ENCODE measurements at regions not wholly inside any gene's neighbourhood (a gene's known extent, or its start where the extent isn't known, plus 50 kb on each side); places are given as distances from the start of the nearest gene placed in this dataset.

GRCh38 chr13:60311527-60311926, 85.5 kb upstream of the TDRD3 start:
- no peak overlapping the region for H3K4me3 Mint-ChIP-seq
- POLR2A ChIA-PET, result no interaction called here
- no peak overlapping the region for H3K27ac Mint-ChIP-seq
- H3K27me3 Mint-ChIP-seq, result peaks cover 3% of the 10 kb centered on the region
- intact Hi-C loops (cut with micrococcal nuclease), result no loop called here
- peaks cover 10% of the 10 kb centered on the region for H3K4me1 Mint-ChIP-seq (ENCODE audit: low read depth)
- H3K36me3 Mint-ChIP-seq, result no peaks in the 10 kb centered on the region
- H3K9me3 Mint-ChIP-seq, result no peaks in the 10 kb centered on the region
- CTCF ChIA-PET, result interaction anchor here (1.3 kb wide), 1 partner anchor 15 kb away, joined by 4 read pairs; no protein-coding TSS in a partner anchor
- peak; percentile 9 for DNase-seq

- ChIA-PET CTCF (interaction anchor here (1.3 kb wide), 1 partner anchor 13 kb away, joined by 4 read pairs; no protein-coding TSS in a partner anchor), POLR2A (no interaction called here)
- H3K9me3 Mint-ChIP-seq, result no peaks in the 10 kb centered on the region
- intact Hi-C loops (cut with micrococcal nuclease), result no loop called here
- DNase-seq, result no peak
- H3K36me3 Mint-ChIP-seq, result no peaks in the 10 kb centered on the region
- peaks cover 10% of the 10 kb centered on the region for H3K4me1 Mint-ChIP-seq (ENCODE audit: low read depth)
- no peaks in the 10 kb centered on the region for H3K27me3 Mint-ChIP-seq
- H3K4me3 Mint-ChIP-seq, result no peak overlapping the region
- H3K27ac Mint-ChIP-seq, result no peak overlapping the region
Observed at GRCh38 chr13:60312851-60313505, 84.0 kb upstream of the TDRD3 start.

- DNase-seq, result no peak
- Mint-ChIP-seq H3K27me3 (peaks cover 1% of the 10 kb centered on the region), H3K36me3 (no peaks in the 10 kb centered on the region), H3K4me1 (ENCODE audit: low read depth) (no peaks in the 10 kb centered on the region), H3K27ac (no peak overlapping the region), H3K4me3 (no peak overlapping the region), H3K9me3 (no peaks in the 10 kb centered on the region)
- POLR2A ChIA-PET, result no interaction called here
- intact Hi-C loops (cut with micrococcal nuclease), result no loop called here
- CTCF ChIA-PET, result no interaction called here
Observed at GRCh38 chr13:60318186-60318585, 78.8 kb upstream of the TDRD3 start.

GRCh38 chr13:60324131-60324530, 72.9 kb upstream of the TDRD3 start:
- Mint-ChIP-seq H3K4me3 (no peak overlapping the region), H3K27ac (no peak overlapping the region), H3K27me3 (no peaks in the 10 kb centered on the region), H3K36me3 (no peaks in the 10 kb centered on the region), H3K9me3 (no peaks in the 10 kb centered on the region), H3K4me1 (ENCODE audit: low read depth) (no peaks in the 10 kb centered on the region)
- intact Hi-C loops (cut with micrococcal nuclease), result no loop called here
- ChIA-PET POLR2A (no interaction called here), CTCF (no interaction called here)
- DNase-seq, result no peak

GRCh38 chr13:60326273-60326672, 70.7 kb upstream of the TDRD3 start:
- no peaks in the 10 kb centered on the region for H3K4me1 Mint-ChIP-seq (ENCODE audit: low read depth)
- H3K27me3 Mint-ChIP-seq, result no peaks in the 10 kb centered on the region

GRCh38 chr13:60327511-60327910, 69.5 kb upstream of the TDRD3 start:
- no peaks in the 10 kb centered on the region for H3K27me3 Mint-ChIP-seq
- intact Hi-C loops (cut with micrococcal nuclease), result no loop called here
- H3K36me3 Mint-ChIP-seq, result no peaks in the 10 kb centered on the region
- ChIA-PET CTCF (interaction anchor here (1.0 to 1.5 kb wide), 2 partner anchors 9 to 647 kb away, joined by 4 to 6 read pairs; no protein-coding TSS in a partner anchor), POLR2A (no interaction called here)
- H3K27ac Mint-ChIP-seq, result no peak overlapping the region
- no peak for DNase-seq
- H3K4me1 Mint-ChIP-seq (ENCODE audit: low read depth), result no peaks in the 10 kb centered on the region
- H3K9me3 Mint-ChIP-seq, result no peaks in the 10 kb centered on the region
- H3K4me3 Mint-ChIP-seq, result no peak overlapping the region

More at GRCh38 chr13:60326273-60326672, 70.7 kb upstream of the TDRD3 start:
- Mint-ChIP-seq H3K36me3 (no peaks in the 10 kb centered on the region), H3K4me3 (no peak overlapping the region), H3K9me3 (no peaks in the 10 kb centered on the region), H3K27ac (no peak overlapping the region)
- no peak for DNase-seq
- POLR2A ChIA-PET, result no interaction called here
- CTCF ChIA-PET, result interaction anchor here (0.9 to 1.0 kb wide), 2 partner anchors 8 to 14 kb away, joined by 4 to 5 read pairs; no protein-coding TSS in a partner anchor
- intact Hi-C loops (cut with micrococcal nuclease), result no loop called here

- Mint-ChIP-seq H3K27ac (no peak overlapping the region), H3K4me1 (ENCODE audit: low read depth) (no peaks in the 10 kb centered on the region), H3K9me3 (no peaks in the 10 kb centered on the region), H3K4me3 (no peak overlapping the region), H3K27me3 (no peaks in the 10 kb centered on the region), H3K36me3 (no peaks in the 10 kb centered on the region)
- CTCF ChIA-PET, result interaction anchor here (1.0 to 1.5 kb wide), 2 partner anchors 8 to 647 kb away, joined by 4 to 6 read pairs; no protein-coding TSS in a partner anchor
- intact Hi-C loops (cut with micrococcal nuclease), result no loop called here
- POLR2A ChIA-PET, result no interaction called here
- no peak for DNase-seq
Observed at GRCh38 chr13:60328073-60328472, 68.9 kb upstream of the TDRD3 start.

GRCh38 chr13:60329221-60329923, 67.6 kb upstream of the TDRD3 start:
- Mint-ChIP-seq H3K4me3 (no peak overlapping the region), H3K27ac (no peak overlapping the region), H3K36me3 (no peaks in the 10 kb centered on the region), H3K27me3 (no peaks in the 10 kb centered on the region), H3K4me1 (ENCODE audit: low read depth) (no peaks in the 10 kb centered on the region), H3K9me3 (peaks cover 2% of the 10 kb centered on the region)
- intact Hi-C loops (cut with micrococcal nuclease), result no loop called here
- ChIA-PET CTCF (interaction anchor here (1.0 to 1.5 kb wide), 3 partner anchors 8 to 938 kb away, joined by 3 to 6 read pairs (median 4); no protein-coding TSS in a partner anchor), POLR2A (no interaction called here)
- DNase-seq, result peak; percentile 37

GRCh38 chr13:60331249-60332012, 65.6 kb upstream of the TDRD3 start:
- ChIA-PET POLR2A (interaction anchor here (1.0 kb wide), 1 partner anchor 10 kb away, joined by 3 read pairs; no protein-coding TSS in a partner anchor), CTCF (interaction anchor here (0.6 kb wide), 1 partner anchor 903 kb away, joined by 5 read pairs; no protein-coding TSS in a partner anchor)
- Mint-ChIP-seq H3K27ac (no peak overlapping the region), H3K4me3 (no peak overlapping the region), H3K36me3 (no peaks in the 10 kb centered on the region), H3K4me1 (ENCODE audit: low read depth) (no peaks in the 10 kb centered on the region), H3K27me3 (no peaks in the 10 kb centered on the region), H3K9me3 (peaks cover 2% of the 10 kb centered on the region)
- intact Hi-C loops (cut with micrococcal nuclease), result loop anchor here (10.0 kb wide), 1 partner anchor 103 kb away; no protein-coding TSS in a partner anchor
- no peak for DNase-seq

GRCh38 chr13:60332682-60333081, 64.3 kb upstream of the TDRD3 start:
- no peak for DNase-seq
- intact Hi-C loops (cut with micrococcal nuclease), result loop anchor here (10.0 kb wide), 1 partner anchor 102 kb away; no protein-coding TSS in a partner anchor
- no peak overlapping the region for H3K27ac Mint-ChIP-seq
- ChIA-PET CTCF (interaction anchor here (0.6 to 1.3 kb wide), 3 partner anchors 98 to 654 kb away, joined by 3 to 5 read pairs (median 3); no protein-coding TSS in a partner anchor), POLR2A (no interaction called here)
- no peaks in the 10 kb centered on the region for H3K4me1 Mint-ChIP-seq (ENCODE audit: low read depth)
- H3K27me3 Mint-ChIP-seq, result no peaks in the 10 kb centered on the region
- no peak overlapping the region for H3K4me3 Mint-ChIP-seq
- H3K9me3 Mint-ChIP-seq, result peaks cover 2% of the 10 kb centered on the region
- H3K36me3 Mint-ChIP-seq, result no peaks in the 10 kb centered on the region

- Mint-ChIP-seq H3K27me3 (no peaks in the 10 kb centered on the region), H3K9me3 (peaks cover 2% of the 10 kb centered on the region), H3K27ac (no peak overlapping the region), H3K4me3 (no peak overlapping the region), H3K4me1 (ENCODE audit: low read depth) (no peaks in the 10 kb centered on the region), H3K36me3 (no peaks in the 10 kb centered on the region)
- ChIA-PET POLR2A (no interaction called here), CTCF (interaction anchor here (0.7 to 2.5 kb wide), 7 partner anchors 8 to 942 kb away, joined by 3 to 8 read pairs (median 4); no protein-coding TSS in a partner anchor)
- DNase-seq, result no peak
- intact Hi-C loops (cut with micrococcal nuclease), result loop anchor here (10.0 kb wide), 1 partner anchor 100 kb away; no protein-coding TSS in a partner anchor
Observed at GRCh38 chr13:60334310-60334709, 62.7 kb upstream of the TDRD3 start.

- Mint-ChIP-seq H3K27me3 (no peaks in the 10 kb centered on the region), H3K9me3 (peaks cover 2% of the 10 kb centered on the region), H3K36me3 (no peaks in the 10 kb centered on the region), H3K27ac (no peak overlapping the region), H3K4me3 (no peak overlapping the region), H3K4me1 (ENCODE audit: low read depth) (no peaks in the 10 kb centered on the region)
- DNase-seq, result no peak
- CTCF ChIA-PET, result interaction anchor here (0.6 to 2.5 kb wide), 8 partner anchors 8 to 944 kb away, joined by 3 to 8 read pairs (median 3); no protein-coding TSS in a partner anchor
- POLR2A ChIA-PET, result no interaction called here
- intact Hi-C loops (cut with micrococcal nuclease), result loop anchor here (1.0 to 10.0 kb wide), 3 partner anchors 99 to 944 kb away; no protein-coding TSS in a partner anchor
Observed at GRCh38 chr13:60335531-60335930, 61.5 kb upstream of the TDRD3 start.

Data from activated CD4-positive, alpha-beta memory T cell treated with anti-CD3 and anti-CD28 coated beads for 36 hours (primary cell).